Lung microvascular endothelial cell (primary cell): ENCODE measurements at regions not wholly inside any gene's neighbourhood (a gene's known extent, or its start where the extent isn't known, plus 50 kb on each side); places are given as distances from the start of the nearest gene placed in this dataset.

Experiments
- DNase-seq, 2 donors: peaks; one replicate each; pipeline versions ENCODE4 v3.0.0 to v3.0.0-alpha.2; 2010; ENCODE audit warnings: low read depth in 2 of 2

DNA sequence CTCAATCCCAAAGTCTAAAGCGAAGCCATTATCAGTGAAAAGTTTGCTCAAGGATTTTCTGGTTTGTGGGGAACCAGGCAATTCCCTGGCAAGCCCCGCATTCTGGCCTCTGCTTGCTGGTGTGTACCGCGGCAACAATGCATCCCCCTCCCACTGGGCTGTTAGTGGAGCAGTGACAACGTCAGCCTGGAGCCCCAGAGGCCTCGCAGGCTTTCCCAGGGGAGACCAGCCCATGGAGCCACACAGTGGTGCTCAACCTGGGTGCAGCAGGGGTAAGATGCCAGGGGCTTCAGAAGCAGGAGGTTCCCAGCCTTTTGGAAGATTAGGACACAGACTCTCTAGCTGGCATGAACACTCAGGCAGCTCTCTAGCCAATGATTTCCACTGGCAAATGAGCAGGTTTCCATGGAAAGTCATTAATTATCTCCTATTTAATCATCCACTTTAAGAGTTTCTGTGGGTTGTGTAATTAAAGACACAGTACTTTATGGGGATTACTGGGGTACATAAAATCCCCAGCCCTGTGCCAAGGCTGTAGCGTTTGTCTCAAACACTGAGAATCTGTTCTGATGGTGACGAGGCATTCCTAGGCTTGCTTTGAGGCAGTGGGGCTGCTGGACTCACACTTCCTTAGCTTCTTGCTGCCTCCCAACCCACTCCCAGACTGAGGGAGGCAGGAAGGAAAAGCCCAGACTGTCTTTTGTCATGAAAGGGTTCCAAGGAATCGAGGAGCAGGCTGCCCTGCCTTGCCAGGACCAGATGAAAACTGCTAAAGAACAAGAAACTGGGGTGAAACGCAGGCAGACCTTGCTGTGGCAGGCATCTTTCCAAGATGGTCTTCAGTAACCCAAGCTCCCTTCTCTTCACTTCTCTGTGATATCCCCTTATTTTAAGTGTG lies 411.9 kb upstream of the SHH start:
- DNase-seq = no peak

DNA sequence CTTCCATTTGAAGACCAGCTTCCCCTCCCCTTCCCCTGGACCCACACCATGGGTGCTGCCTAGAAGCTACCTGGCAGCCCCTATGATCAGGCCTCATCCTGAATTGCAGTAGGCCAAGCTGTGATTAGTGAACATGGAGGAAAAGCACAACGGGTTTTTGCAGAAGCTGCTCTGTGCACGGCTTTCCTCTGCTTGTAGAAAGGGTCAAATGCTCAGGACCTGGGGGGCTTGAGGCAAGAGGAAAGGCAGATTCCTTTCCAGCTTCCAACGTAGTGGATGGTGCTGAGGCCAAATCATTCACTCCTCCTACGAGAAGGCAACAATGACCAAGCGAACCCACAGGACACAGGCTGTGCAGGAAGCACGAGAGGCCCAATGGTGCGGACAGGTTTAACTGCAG lies 410.3 kb upstream of the SHH start:
- DNase-seq = no peak

GRCh38 chr7:156222151-156222550 lies 409.9 kb upstream of the SHH start:
- DNase-seq = no peak

- DNase-seq = no peak
Measured at GRCh38 chr7:156220701-156221100, 408.4 kb upstream of the SHH start.

GRCh38 chr7:156220078-156220605 lies 407.9 kb upstream of the SHH start:
- DNase-seq = no peak

- DNase-seq = no peak
Measured at GRCh38 chr7:156219307-156220077, 407.2 kb upstream of the SHH start.

DNA sequence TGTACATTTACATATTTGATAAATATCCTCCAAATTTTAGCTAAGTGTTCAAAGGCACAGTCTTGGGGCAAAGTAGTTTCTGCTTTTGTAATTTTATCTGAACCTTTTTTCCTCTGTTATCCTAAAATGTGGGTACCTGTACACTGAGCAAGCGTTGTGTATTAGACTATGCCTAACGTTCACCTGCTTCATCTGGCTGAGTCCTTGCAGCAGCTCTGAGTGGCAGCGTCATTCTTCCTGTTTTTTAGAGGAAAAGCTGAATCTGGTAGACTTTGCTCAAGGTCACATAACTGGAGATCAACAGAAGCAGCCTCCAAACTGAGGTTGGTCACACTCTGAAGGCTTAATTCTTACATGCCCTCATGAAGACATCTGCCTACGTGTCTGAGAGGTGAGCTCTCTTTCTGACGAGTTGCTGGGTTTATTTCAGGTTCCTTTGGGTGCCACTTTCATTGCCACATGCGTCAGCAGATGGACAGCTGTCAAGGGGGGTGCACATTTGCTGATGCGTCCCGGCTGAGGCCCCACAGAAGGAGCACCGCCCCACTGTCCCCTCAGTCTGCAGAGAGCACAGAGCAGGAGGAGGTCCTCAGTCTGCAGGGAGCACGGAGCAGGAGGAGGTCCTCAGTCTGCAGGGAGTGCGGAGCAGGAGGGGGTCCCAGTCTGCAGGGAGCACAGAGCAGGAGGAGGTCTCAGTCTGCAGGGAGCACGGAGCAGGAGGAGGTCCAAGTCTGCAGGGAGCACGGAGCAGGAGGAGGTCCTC lies 406.5 kb upstream of the SHH start:
- no peak for DNase-seq

DNA sequence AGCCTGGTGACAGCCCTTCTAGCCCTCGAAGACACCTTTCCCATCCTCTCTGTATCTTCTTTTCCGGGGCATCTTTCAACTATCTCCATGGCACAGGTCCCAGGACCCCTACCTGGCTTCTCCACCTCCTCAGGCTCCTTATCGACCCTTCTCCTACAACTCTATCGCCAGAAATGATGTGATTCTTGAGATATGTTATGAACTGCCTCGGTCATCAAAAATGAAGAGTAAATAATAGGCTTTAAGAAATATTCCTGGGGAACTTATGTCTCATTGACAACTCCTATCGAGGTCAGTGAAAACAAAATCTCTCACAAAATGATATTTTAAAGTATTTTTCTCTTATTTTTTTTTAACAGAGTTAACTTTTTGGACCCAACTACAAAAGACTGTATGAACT lies 405.5 kb upstream of the SHH start:
- DNase-seq = no peak

- no peak for DNase-seq
Measured at GRCh38 chr7:156209087-156209486, 396.8 kb upstream of the SHH start.

- no peak for DNase-seq
Measured at GRCh38 chr7:156207306-156207705, 395.0 kb upstream of the SHH start.

GRCh38 chr7:156206174-156206573 lies 393.9 kb upstream of the SHH start:
- DNase-seq = no peak

- DNase-seq = no peak
Measured at GRCh38 chr7:156204820-156205219, 392.6 kb upstream of the SHH start.

GRCh38 chr7:156203923-156204322 lies 391.7 kb upstream of the SHH start:
- no peak for DNase-seq

DNA sequence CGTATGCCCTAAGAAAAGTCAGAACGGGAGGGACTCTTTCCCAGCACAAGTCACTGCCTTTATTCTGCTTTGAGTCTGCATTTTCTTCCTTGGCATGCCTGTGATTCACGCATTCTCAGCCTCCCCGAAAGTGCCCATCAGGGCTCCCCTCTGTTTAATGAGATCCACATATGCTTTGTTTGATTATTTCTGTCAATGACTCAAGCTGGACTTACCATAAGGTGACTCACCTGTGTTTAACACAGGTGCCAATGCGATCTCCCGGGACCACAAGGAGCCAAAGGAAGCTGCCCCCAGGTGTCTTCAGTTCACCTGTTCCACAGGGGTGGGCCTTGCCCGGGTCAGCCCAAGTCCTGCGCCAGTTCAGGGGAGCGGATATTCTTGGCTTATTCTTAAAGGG lies 386.0 kb upstream of the SHH start:
- DNase-seq = no peak

DNA sequence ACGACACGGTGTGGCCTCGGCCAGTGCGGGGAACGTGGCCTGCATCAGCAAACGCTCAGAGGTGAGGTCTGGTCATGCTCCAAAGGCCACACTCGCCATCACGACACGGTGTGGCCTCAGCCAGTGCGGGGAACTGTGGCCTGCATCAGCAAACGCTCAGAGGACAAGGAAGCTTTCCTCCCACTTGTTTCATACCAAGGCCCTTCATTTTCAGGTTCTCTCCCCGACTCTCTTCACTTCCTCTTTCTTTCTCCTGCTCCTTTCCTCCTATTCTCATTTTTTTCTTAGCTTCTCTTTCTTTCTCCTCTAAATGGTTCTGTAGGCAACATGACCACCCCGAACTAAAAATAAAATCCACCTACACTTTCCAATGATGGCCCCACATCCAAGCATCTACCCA lies 384.4 kb upstream of the SHH start:
- no peak for DNase-seq

- no peak for DNase-seq
Measured at GRCh38 chr7:156195276-156195675, 383.0 kb upstream of the SHH start.

DNA sequence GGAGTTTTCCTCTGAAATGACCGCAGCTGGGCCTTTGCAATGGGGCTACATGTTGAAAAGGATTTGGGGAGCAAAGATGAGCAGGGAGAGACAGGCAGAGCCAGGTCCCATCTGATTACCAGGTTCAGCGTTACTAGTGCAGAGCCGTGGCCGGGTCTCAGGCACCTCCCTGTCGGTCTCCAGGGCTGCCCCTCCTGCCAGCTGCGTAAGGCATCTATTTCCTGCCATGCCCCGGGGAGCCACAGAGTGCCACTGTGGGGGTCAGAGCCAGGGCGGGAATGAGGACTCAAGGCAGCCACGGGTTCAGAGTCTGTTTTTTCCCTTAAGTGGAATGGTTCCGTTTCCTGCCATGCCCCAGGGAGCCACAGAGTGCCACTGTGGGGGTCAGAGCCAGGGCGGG lies 382.6 kb upstream of the SHH start:
- DNase-seq = no peak

DNA sequence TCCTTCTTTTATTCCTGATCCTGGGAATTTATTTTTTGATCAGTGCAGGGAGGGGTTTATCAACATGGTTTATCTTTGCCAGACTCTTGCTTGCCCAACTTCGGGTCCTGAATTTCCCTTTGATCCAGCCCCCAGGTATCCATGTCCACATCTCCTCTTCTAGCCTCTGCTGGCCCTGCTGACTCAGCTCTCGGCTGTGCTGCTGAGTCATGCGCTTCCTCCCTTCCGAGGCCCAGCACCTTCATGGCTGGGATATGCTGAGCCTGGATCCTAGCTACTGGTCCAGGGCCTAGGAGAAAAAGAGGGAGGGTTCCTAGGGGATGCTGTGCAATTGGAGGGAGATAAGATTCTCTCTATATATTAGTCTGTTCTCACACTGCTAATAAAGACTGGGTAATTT lies 380.7 kb upstream of the SHH start:
- DNase-seq = peak in 1 of 2 donors; percentile 13

DNA sequence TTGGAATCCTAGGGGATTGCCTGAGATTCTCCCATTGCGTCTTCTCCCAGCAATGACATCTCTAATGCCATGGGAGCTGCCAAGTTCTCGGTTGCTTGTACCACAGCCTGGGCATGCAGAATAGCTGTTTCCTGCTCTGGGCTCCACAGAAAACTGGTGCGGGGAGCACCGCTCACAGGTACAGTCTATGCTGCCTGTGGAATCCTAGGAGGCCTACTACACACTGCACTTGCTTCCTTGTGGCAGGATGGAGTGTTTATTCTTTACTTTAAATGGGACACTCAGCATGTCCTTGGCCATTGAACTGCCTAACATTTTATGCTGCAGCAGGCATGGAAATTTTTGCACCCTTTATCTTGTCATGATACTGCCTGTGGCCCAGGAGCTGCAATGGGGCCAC lies 378.8 kb upstream of the SHH start:
- no peak for DNase-seq

DNA sequence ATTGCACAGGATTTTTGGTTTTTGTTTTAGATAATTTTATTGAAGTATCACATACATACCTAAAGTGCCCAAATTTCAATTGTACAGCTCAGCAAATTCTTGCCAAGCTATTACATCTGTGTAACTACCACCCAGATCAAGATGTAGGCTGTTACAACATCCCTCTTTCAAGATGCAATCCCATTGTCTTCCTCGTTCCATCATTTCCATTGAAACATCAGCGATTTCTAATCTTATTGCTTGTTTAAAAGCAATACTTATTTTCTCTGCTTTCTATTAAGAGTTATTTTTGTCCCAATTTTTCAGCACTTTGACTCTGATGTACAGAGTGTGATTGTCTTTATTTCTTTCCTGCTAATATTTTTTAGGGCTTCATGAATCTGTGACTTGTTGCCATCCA lies 372.8 kb upstream of the SHH start:
- no peak for DNase-seq

GRCh38 chr7:156184164-156184563 lies 371.9 kb upstream of the SHH start:
- no peak for DNase-seq
